GM23338 (cell line): ENCODE measurements at regions not wholly inside any gene's neighbourhood (a gene's known extent, or its start where the extent isn't known, plus 50 kb on each side); places are given as distances from the start of the nearest gene placed in this dataset.

Experiments
- ATAC-seq: fragments of 200-7000 bp; cut with Tn5 transposase; 3 replicates; pipeline ENCODE4 v1.9.1; 2020
- DNase-seq: peaks from one replicate; pipeline ENCODE4 v3.0.0-alpha.2; 2015; ENCODE audit warnings: low spot score
- H2AFZ ChIP-seq: fragments of 200-600 bp; sonication (generic); 2 replicates; pipeline ENCODE4 v1.8.0; 2016; ENCODE audit warnings: antibody characterized with exemption, mild to moderate bottlenecking, moderate library complexity
- H3F3A ChIP-seq: fragments of 200-600 bp; sonication (generic); replicated peaks from 2 replicates; pipeline ENCODE4 v1.8.0; 2017; ENCODE audit warnings: antibody characterized with exemption, mixed run types, low read depth
- H3K27ac ChIP-seq: fragments of 200-600 bp; sonication (generic); 2 replicates; pipeline ENCODE4 v1.6.1; 2016; ENCODE audit warnings: low read depth
- H3K27me3 ChIP-seq: fragments of 200-600 bp; sonication (generic); 2 replicates; pipeline ENCODE4 v1.8.0; 2016; ENCODE audit warnings: mild to moderate bottlenecking, mixed run types, moderate library complexity; ENCODE audit not compliant: insufficient read depth
- H3K36me3 ChIP-seq: fragments of 200-600 bp; sonication (generic); 2 replicates; pipeline ENCODE4 v1.8.0; 2016; ENCODE audit warnings: mild to moderate bottlenecking; ENCODE audit not compliant: insufficient read depth
- H3K4me1 ChIP-seq: fragments of 200-600 bp; sonication (generic); 2 replicates; pipeline ENCODE4 v1.8.0; 2016; ENCODE audit warnings: mild to moderate bottlenecking, moderate library complexity; ENCODE audit not compliant: insufficient read depth
- H3K4me2 ChIP-seq: fragments of 200-600 bp; sonication (generic); 2 replicates; pipeline ENCODE4 v1.7.1; 2017; ENCODE audit warnings: mixed run types
- H3K4me3 ChIP-seq: fragments of 200-600 bp; sonication (generic); 2 replicates; pipeline ENCODE4 v1.6.1; 2016; ENCODE audit warnings: mixed run types
- H3K79me2 ChIP-seq: fragments of 200-600 bp; sonication (generic); replicated peaks from 2 replicates; pipeline ENCODE4 v1.8.0; 2017; ENCODE audit warnings: mild to moderate bottlenecking; ENCODE audit not compliant: insufficient read depth
- H3K9me2 ChIP-seq: fragments of 200-600 bp; sonication (generic); 2 replicates; pipeline ENCODE4 v1.8.0; 2017; ENCODE audit not compliant: insufficient read depth
- H4K20me1 ChIP-seq: fragments of 200-600 bp; sonication (generic); replicated peaks from 2 replicates; pipeline ENCODE4 v1.8.0; 2017; ENCODE audit warnings: mild to moderate bottlenecking; ENCODE audit not compliant: insufficient read depth
- H3K27ac Mint-ChIP-seq: 2 replicates; pipeline ENCODE4 v1.8.0; 2020; ENCODE audit warnings: inconsistent platforms, mild to moderate bottlenecking, moderate library complexity, mixed read lengths
- H3K27me3 Mint-ChIP-seq: 3 replicates; pipeline ENCODE4 v1.8.0; 2022; ENCODE audit warnings: low read depth, mild to moderate bottlenecking, moderate library complexity, mixed read lengths, inconsistent platforms; ENCODE audit not compliant: insufficient read depth, poor library complexity
- H3K36me3 Mint-ChIP-seq: 3 replicates; pipeline ENCODE4 v1.8.0; 2021; ENCODE audit warnings: low read depth, mild to moderate bottlenecking, inconsistent platforms, moderate library complexity, mixed read lengths
- H3K4me1 Mint-ChIP-seq: 3 replicates; pipeline ENCODE4 v1.8.0; 2020; ENCODE audit warnings: mild to moderate bottlenecking, inconsistent platforms, mixed read lengths
- H3K4me3 Mint-ChIP-seq: 3 replicates; pipeline ENCODE4 v1.8.0; 2021; ENCODE audit warnings: moderate library complexity, mild to moderate bottlenecking, inconsistent platforms, mixed read lengths
- H3K9me3 Mint-ChIP-seq: 3 replicates; pipeline ENCODE4 v1.8.0; 2020; ENCODE audit warnings: moderate library complexity, mild to moderate bottlenecking, inconsistent platforms, mixed read lengths
- JUNB ChIP-seq: IDR thresholded peaks from one replicate; pipeline ENCODE4 v1.6.1; 2016; ENCODE audit warnings: antibody characterized with exemption; ENCODE audit not compliant: unreplicated experiment
- NANOG ChIP-seq: IDR thresholded peaks from 2 replicates; pipeline ENCODE4 v1.6.1; 2016; ENCODE audit warnings: antibody characterized with exemption, borderline replicate concordance
- POLR2AphosphoS5 ChIP-seq: IDR thresholded peaks from 2 replicates; pipeline ENCODE4 v1.6.1; 2016; ENCODE audit warnings: antibody characterized with exemption, low read depth
- STAT1 ChIP-seq: IDR thresholded peaks from one replicate; pipeline ENCODE4 v1.6.1; 2016; ENCODE audit warnings: antibody characterized with exemption; ENCODE audit not compliant: unreplicated experiment
- ZNF114 ChIP-seq: fragments of 250-450 bp; sonication (Bioruptor Pico); IDR thresholded peaks from 2 replicates; pipeline ENCODE4 v1.5.0; 2020; ENCODE audit warnings: mild to moderate bottlenecking, moderate library complexity
- ZNF331 ChIP-seq: fragments of 250-450 bp; sonication (Bioruptor Pico); IDR thresholded peaks from 2 replicates; pipeline ENCODE4 v1.5.0; 2020; ENCODE audit warnings: low read depth, mild to moderate bottlenecking, moderate library complexity
- TF ChIP-seq, protein P1 (sequence below): IDR thresholded peaks from one replicate; pipeline ENCODE4 v1.6.1; 2018; ENCODE audit warnings: antibody characterized with exemption; ENCODE audit not compliant: unreplicated experiment
- TF ChIP-seq, protein P2 (sequence below), 2 experiments: fragments of 200-600 bp in 1 of 2; sonication (generic) in 1 of 2; conservative IDR thresholded peaks; 2 replicates each; pipeline versions ENCODE4 v1.5.1 to v1.6.1; 2016 to 2017; ENCODE audit warnings: antibody characterized with exemption in 2 of 2, low read depth in 2 of 2, mild to moderate bottlenecking in 2 of 2, moderate library complexity in 1 of 2

DNA sequence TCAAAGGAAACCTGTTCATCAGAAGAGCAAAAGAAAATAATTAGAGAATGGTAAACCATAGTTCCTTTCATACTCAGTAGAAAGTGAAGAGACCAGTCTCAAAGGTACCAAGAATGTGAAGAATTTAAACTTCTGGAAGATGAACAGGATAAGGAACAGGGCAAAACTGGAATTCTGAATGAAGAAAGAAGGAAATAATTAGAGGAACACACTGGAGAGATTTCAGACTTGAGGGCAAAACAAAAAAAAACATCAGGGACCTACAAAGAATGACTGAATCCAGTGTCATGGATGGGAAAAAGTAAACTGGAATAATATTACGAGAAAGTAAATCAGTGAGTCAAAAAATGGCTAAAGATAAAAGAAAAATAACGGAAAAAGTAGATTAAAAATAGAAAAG is 245.6 kb upstream of the NEIL3 start:
- H3K9me2 ChIP-seq: no peaks in the 10 kb centered on the region
- no peaks in the 10 kb centered on the region for H3K36me3 ChIP-seq
- no peaks in the 10 kb centered on the region for H3F3A ChIP-seq
- no peak overlapping the region for H3K4me3 ChIP-seq
- no peaks in the 10 kb centered on the region for H3K79me2 ChIP-seq
- H3K4me2 ChIP-seq: no peak overlapping the region
- H4K20me1 ChIP-seq: no peaks in the 10 kb centered on the region
- no peaks in the 10 kb centered on the region for H3K27me3 Mint-ChIP-seq
- H3K27me3 ChIP-seq: no peaks in the 10 kb centered on the region
- H2AFZ ChIP-seq: no peak overlapping the region
- DNase-seq: no peak
- no peaks in the 10 kb centered on the region for H3K36me3 Mint-ChIP-seq
- H3K27ac ChIP-seq: no peak overlapping the region
- no peak for TF ChIP-seq STAT1
- TF ChIP-seq ZNF114: no peak
- no peak for TF ChIP-seq JUNB
- TF ChIP-seq NANOG: no peak
- TF ChIP-seq, protein P1, sequence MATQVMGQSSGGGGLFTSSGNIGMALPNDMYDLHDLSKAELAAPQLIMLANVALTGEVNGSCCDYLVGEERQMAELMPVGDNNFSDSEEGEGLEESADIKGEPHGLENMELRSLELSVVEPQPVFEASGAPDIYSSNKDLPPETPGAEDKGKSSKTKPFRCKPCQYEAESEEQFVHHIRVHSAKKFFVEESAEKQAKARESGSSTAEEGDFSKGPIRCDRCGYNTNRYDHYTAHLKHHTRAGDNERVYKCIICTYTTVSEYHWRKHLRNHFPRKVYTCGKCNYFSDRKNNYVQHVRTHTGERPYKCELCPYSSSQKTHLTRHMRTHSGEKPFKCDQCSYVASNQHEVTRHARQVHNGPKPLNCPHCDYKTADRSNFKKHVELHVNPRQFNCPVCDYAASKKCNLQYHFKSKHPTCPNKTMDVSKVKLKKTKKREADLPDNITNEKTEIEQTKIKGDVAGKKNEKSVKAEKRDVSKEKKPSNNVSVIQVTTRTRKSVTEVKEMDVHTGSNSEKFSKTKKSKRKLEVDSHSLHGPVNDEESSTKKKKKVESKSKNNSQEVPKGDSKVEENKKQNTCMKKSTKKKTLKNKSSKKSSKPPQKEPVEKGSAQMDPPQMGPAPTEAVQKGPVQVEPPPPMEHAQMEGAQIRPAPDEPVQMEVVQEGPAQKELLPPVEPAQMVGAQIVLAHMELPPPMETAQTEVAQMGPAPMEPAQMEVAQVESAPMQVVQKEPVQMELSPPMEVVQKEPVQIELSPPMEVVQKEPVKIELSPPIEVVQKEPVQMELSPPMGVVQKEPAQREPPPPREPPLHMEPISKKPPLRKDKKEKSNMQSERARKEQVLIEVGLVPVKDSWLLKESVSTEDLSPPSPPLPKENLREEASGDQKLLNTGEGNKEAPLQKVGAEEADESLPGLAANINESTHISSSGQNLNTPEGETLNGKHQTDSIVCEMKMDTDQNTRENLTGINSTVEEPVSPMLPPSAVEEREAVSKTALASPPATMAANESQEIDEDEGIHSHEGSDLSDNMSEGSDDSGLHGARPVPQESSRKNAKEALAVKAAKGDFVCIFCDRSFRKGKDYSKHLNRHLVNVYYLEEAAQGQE: no peak
- TF ChIP-seq, protein P2, sequence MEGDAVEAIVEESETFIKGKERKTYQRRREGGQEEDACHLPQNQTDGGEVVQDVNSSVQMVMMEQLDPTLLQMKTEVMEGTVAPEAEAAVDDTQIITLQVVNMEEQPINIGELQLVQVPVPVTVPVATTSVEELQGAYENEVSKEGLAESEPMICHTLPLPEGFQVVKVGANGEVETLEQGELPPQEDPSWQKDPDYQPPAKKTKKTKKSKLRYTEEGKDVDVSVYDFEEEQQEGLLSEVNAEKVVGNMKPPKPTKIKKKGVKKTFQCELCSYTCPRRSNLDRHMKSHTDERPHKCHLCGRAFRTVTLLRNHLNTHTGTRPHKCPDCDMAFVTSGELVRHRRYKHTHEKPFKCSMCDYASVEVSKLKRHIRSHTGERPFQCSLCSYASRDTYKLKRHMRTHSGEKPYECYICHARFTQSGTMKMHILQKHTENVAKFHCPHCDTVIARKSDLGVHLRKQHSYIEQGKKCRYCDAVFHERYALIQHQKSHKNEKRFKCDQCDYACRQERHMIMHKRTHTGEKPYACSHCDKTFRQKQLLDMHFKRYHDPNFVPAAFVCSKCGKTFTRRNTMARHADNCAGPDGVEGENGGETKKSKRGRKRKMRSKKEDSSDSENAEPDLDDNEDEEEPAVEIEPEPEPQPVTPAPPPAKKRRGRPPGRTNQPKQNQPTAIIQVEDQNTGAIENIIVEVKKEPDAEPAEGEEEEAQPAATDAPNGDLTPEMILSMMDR (conservative IDR thresholded peaks at IDR 0.05; ENCODE audit: low read depth in 2 of 2): no peak
- TF ChIP-seq POLR2AphosphoS5: no peak
- no peak for TF ChIP-seq ZNF331 (CRISPR knock-in tag)
- peaks cover 3% of the 10 kb centered on the region; the same call in 1 of the 3 replicates for H3K9me3 Mint-ChIP-seq
- H3K4me3 Mint-ChIP-seq: no peak overlapping the region
- H3K4me1 ChIP-seq: no peaks in the 10 kb centered on the region
- no peak overlapping the region for H3K27ac Mint-ChIP-seq
- H3K4me1 Mint-ChIP-seq: peaks cover 7% of the 10 kb centered on the region; the same call in 2 of the 3 replicates
- no peak for ATAC-seq

DNA sequence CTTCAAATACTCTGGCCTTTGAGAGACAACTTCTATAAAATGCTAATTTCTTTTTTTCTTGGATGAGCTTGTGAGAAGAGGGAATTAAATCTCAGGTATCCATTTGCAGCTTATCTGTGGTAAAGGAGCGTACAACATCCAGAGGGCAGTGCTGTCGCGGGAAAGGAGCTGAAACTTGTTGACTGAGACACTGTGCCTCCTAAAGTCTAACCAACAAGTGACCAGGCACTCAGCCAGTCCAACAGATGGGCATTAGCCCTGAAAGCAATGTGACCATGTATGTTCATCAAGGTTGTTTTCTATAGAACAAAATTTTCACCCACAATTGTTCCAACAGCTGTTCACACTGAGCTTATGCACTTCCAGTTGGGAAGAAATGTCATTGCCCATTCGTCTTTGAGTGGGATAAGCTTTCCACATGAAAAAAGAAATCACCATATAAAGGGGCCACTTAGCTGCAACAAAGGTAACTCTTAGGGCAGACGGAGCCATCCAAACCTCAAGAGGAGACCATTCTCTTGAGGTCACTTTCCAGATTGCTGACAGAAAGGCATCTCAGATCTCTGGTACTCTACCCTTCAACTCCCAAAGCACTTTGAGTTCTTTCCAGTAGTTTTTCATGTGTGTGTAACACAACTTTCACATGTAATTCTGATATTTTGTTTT is 244.8 kb upstream of the NEIL3 start:
- no peak overlapping the region for H3K4me3 Mint-ChIP-seq
- Histone ChIP-seq H3F3A (no peaks in the 10 kb centered on the region), H3K9me2 (no peaks in the 10 kb centered on the region), H3K27ac (no peak overlapping the region), H2AFZ (no peak overlapping the region), H3K4me2 (no peak overlapping the region), H3K79me2 (no peaks in the 10 kb centered on the region), H3K4me3 (no peak overlapping the region), H3K36me3 (no peaks in the 10 kb centered on the region), H3K27me3 (no peaks in the 10 kb centered on the region), H4K20me1 (no peaks in the 10 kb centered on the region), H3K4me1 (no peaks in the 10 kb centered on the region)
- peaks cover 7% of the 10 kb centered on the region; the same call in 2 of the 3 replicates for H3K4me1 Mint-ChIP-seq
- no peak overlapping the region for H3K27ac Mint-ChIP-seq
- no peaks in the 10 kb centered on the region for H3K27me3 Mint-ChIP-seq
- H3K9me3 Mint-ChIP-seq: peaks cover 3% of the 10 kb centered on the region; the same call in 1 of the 3 replicates
- DNase-seq (peak; percentile 28), ATAC-seq (peak; percentile 48; the same call in 2 of the 3 replicates)
- no peaks in the 10 kb centered on the region for H3K36me3 Mint-ChIP-seq
- TF ChIP-seq NANOG: no peak
- TF ChIP-seq, protein P2 (conservative IDR thresholded peaks at IDR 0.05; ENCODE audit: low read depth in 2 of 2): peak; percentile 24 to 49
